Thyroid gland (tissue), 4 donors: ENCODE measurements at regions not wholly inside any gene's neighbourhood (a gene's known extent, or its start where the extent isn't known, plus 50 kb on each side); places are given as distances from the start of the nearest gene placed in this dataset.

Experiments used
- DNase-seq, 2 donors: peaks; one replicate each; pipeline ENCODE4 v3.0.0-alpha.2; 2019
- H3K27ac ChIP-seq, 3 donors: fragments of 200-600 bp; sonication (generic); 1 replicate in 2 of 3; 2 replicates in 1 of 3; pipeline ENCODE4 v1.5.1; 2016 to 2019; ENCODE audit warnings: mild to moderate bottlenecking in 1 of 3, moderate library complexity in 1 of 3
- H3K27me3 ChIP-seq: fragments of 200-600 bp; sonication (generic); one replicate; pipeline ENCODE4 v1.5.1; 2019
- H3K36me3 ChIP-seq, 2 donors: fragments of 200-600 bp; sonication (generic); one replicate each; pipeline ENCODE4 v1.5.1; 2016 to 2019
- H3K4me1 ChIP-seq, 2 donors: fragments of 200-600 bp; sonication (generic); one replicate each; pipeline ENCODE4 v1.5.1; 2017 to 2019
- H3K4me3 ChIP-seq, 3 donors: fragments of 200-600 bp; sonication (generic); replicated peaks in 1 of 3; 1 replicate in 2 of 3; 2 replicates in 1 of 3; pipeline ENCODE4 v1.5.1; 2016; ENCODE audit warnings: mild to moderate bottlenecking in 1 of 3
- H3K9me3 ChIP-seq: fragments of 200-600 bp; sonication (generic); one replicate; pipeline ENCODE4 v1.5.1; 2017
- POLR2A ChIP-seq, 2 donors: fragments of 450-650 bp; IDR thresholded peaks; one replicate each; pipeline ENCODE4 v1.6.1; 2017; ENCODE audit warnings: antibody characterized with exemption in 2 of 2, mild to moderate bottlenecking in 2 of 2, moderate library complexity in 1 of 2
- WGBS, 2 donors: methylation state at CpG; one replicate each; pipeline ENCODE4 v1.1.5; 2017; 5-methylcytosine and 5-hydroxymethylcytosine counted together
- intact Hi-C: fragments of 100-400 bp; cut with DNase I; formaldehyde crosslinking; loops from one replicate; pipeline ENCODE4 v1.15.1; 2023
- TF ChIP-seq, protein P1 (sequence below), 6 experiments: fragments of 200-600 bp in 3 of 6; fragments of 450-650 bp in 3 of 6; sonication (generic) in 3 of 6; IDR thresholded peaks; one replicate each; pipeline ENCODE4 v1.5.1; 2016 to 2019; ENCODE audit warnings: antibody characterized with exemption in 6 of 6, mild to moderate bottlenecking in 2 of 6, inconsistent platforms in 1 of 6, moderate library complexity in 1 of 6

DNA sequence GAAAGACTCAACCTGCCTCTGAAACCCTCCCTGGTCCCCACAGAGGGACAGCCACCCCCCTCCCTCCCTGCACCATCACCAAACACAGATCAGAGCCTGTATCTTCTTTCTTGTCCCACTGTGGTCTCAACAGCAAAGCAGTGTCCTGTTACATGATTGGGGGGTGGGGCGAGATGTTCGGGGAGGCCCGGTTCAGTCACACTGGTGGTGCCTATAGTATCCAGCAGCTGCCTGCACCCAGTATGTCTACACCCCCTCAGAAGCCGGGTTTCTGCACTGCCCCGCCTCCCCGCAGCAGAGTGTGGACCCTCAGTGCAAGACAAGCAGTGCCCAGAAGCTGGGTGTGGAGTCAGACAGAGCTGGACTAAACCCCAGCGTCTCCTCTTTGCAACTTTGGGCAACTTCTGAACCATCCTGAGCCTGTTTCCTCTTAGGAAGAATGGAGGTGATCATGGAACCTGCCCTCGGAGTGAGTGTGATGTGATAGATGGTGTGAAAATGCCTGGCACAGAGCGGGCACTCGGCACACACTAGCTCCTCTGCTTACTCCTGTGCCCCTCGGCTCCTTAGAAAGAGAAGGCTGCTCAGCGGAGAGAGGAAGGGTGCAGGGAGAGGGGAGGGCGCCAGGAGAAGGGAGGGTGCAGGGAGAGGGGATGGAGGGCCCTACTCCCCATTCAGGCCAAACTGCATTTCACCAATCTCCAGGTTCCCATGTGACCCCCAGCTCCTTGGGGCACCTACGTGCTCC lies 84.0 kb upstream of the TNRC6C start:
- Histone ChIP-seq H3K27ac (no peak overlapping the region), H3K36me3 (no peaks in the 10 kb centered on the region), H3K4me1 (no peaks in the 10 kb centered on the region), H3K9me3 (no peaks in the 10 kb centered on the region), H3K27me3 (no peaks in the 10 kb centered on the region), H3K4me3 (no peak overlapping the region)
- TF ChIP-seq, protein P1, sequence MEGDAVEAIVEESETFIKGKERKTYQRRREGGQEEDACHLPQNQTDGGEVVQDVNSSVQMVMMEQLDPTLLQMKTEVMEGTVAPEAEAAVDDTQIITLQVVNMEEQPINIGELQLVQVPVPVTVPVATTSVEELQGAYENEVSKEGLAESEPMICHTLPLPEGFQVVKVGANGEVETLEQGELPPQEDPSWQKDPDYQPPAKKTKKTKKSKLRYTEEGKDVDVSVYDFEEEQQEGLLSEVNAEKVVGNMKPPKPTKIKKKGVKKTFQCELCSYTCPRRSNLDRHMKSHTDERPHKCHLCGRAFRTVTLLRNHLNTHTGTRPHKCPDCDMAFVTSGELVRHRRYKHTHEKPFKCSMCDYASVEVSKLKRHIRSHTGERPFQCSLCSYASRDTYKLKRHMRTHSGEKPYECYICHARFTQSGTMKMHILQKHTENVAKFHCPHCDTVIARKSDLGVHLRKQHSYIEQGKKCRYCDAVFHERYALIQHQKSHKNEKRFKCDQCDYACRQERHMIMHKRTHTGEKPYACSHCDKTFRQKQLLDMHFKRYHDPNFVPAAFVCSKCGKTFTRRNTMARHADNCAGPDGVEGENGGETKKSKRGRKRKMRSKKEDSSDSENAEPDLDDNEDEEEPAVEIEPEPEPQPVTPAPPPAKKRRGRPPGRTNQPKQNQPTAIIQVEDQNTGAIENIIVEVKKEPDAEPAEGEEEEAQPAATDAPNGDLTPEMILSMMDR (IDR thresholded peaks at IDR 0.05), result no peak
- no peak for TF ChIP-seq POLR2A (IDR thresholded peaks at IDR 0.05)
- intact Hi-C loops, result no loop called here
- no peak for DNase-seq
- 79 to 83% methylated on average over 14 of the region's 14 CpGs for WGBS, 2 donors

DNA sequence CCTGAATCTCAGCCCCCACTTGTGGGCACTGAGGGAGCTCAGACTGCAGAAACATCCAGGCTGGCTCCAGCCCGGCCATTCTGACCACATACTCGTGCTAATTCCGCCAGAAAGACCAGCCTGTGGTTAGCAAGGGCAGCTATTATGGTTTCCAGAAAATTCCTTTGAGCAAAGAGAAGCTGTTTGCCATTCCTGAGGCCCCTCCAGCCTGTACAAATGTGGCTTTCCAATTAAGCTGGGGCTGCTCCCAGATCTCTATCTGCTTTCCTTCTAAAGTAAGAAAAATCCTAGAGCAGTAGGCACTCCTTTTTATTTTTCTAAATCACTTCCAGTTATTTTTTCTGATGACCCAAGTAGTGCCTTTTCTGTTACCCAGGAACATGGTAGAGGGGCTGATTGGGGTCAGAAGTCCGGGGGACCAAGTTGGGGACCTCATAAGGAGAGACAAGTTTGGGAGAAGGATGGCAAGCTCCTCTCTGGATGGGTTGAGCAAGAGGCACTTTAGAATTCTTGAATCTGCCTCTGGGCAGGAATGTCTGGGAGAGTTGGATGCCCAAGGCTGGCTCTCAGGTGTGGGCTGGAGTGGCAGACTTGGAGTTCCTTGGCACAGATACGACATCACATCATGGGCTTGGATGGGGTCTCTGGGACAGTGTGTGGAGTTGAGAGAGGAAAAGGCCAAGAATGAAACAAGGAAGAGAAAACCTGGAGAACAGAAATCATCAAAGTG lies 83.3 kb upstream of the TNRC6C start:
- H3K4me1 ChIP-seq, result peaks cover 0 to under 1% of the 10 kb centered on the region in 2 donors
- H3K9me3 ChIP-seq, result no peaks in the 10 kb centered on the region
- no peak overlapping the region for H3K27ac ChIP-seq
- intact Hi-C loops, result no loop called here
- no peaks in the 10 kb centered on the region for H3K27me3 ChIP-seq
- 72 to 82% methylated on average over 3 to 5 of the region's 5 CpGs for WGBS, 2 donors
- no peak for DNase-seq
- no peaks in the 10 kb centered on the region for H3K36me3 ChIP-seq
- no peak for TF ChIP-seq POLR2A (IDR thresholded peaks at IDR 0.05)
- TF ChIP-seq, protein P1 (IDR thresholded peaks at IDR 0.05), result no peak
- no peak overlapping the region for H3K4me3 ChIP-seq

DNA sequence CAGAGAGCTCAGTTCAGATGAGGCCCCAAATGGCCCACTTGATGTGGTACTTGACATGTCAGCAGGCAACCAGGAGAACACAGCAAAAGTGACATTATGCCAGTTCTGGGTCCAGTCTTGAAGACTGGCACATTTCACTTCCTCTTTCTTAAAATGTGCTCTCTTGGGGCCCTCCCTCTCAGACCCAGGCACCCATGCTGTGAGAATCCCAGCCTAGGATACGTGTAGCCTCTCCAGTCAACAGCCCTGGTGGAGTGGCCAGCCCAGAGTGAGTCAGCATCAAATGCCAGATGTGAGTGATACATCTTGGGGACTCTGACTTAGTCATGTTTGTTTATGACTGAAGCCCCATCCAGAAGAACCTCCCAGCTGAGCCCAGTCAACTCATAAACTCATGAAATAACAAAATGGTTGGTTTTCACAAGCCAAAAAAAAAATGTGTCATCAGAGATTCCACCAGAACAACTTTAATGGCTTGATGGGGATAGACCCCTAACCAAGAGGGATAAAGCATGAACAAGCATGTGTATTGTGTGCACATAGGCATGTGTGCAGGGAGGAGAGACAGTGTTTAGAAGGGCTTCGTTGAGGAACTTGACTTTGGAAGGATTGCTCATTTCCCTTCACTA lies 82.5 kb upstream of the TNRC6C start:
- TF ChIP-seq POLR2A (IDR thresholded peaks at IDR 0.05), result no peak
- TF ChIP-seq, protein P1 (IDR thresholded peaks at IDR 0.05), result no peak
- Histone ChIP-seq H3K4me1 (peaks cover 0 to 8% of the 10 kb centered on the region in 2 donors), H3K9me3 (no peaks in the 10 kb centered on the region), H3K4me3 (no peak overlapping the region), H3K27ac (no peak overlapping the region), H3K27me3 (no peaks in the 10 kb centered on the region), H3K36me3 (no peaks in the 10 kb centered on the region)
- 91% methylated on average over 2 of the region's 2 CpGs for WGBS, 2 donors
- no peak for DNase-seq
- intact Hi-C loops, result no loop called here

DNA sequence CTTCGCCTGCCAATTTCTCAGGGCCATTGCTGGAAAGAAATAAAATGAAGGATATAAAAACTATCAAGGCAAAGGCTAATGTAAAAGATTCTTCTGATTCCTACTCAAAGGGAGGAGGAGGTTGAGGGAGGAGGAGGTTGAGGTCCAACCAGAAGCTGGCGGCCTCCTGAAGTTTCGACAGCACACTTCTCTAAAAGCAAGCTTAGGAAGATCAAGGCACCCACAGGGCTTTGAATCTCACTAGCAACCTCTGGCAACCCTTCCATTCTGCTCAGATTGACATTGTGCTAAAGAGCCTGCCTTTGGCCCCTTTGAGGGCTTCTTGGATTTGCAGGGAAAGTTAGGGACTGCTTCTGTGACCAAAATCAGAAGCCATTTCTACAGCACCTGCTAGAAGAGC lies 81.5 kb upstream of the TNRC6C start:
- H3K9me3 ChIP-seq, result no peaks in the 10 kb centered on the region
- intact Hi-C loops, result no loop called here
- DNase-seq, result no peak
- no peaks in the 10 kb centered on the region for H3K27me3 ChIP-seq
- TF ChIP-seq, protein P1 (IDR thresholded peaks at IDR 0.05), result no peak
- no peak for TF ChIP-seq POLR2A (IDR thresholded peaks at IDR 0.05)
- H3K27ac ChIP-seq, result no peak overlapping the region
- no peak overlapping the region for H3K4me3 ChIP-seq
- peaks cover 0 to 18% of the 10 kb centered on the region in 2 donors for H3K4me1 ChIP-seq
- no peaks in the 10 kb centered on the region for H3K36me3 ChIP-seq
- WGBS, 2 donors, result 89 to 91% methylated on average over 3 of the region's 3 CpGs
